Skin of body (tissue), 1 donor: ENCODE measurements at regions not wholly inside any gene's neighbourhood (a gene's known extent, or its start where the extent isn't known, plus 50 kb on each side); places are given as distances from the start of the nearest gene placed in this dataset.

Experiments
- DNase-seq: peaks from one replicate; lab custom pipeline; 2025; lab: John Stamatoyannopoulos, UW

DNA sequence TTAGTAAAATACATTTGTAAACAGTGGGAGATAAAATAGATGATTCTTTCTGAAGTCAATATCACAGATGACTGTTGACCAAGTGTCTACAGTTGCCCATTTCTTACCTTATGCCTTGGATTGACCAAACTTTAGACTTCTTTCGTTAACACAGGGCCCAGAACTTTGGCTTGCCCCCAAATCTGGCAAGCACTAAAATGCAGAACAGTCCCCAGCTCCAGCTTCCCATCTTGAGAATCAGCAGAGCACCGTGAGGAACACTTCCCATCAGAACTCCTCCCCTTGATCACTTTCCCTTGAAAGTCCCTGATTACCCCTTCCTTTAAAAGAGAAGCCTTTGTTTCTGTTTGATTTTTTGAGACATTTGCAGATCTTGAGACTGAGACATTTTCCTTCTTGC, 1039.9 kb downstream of the TLE1 start:
- DNase-seq = no peak

DNA sequence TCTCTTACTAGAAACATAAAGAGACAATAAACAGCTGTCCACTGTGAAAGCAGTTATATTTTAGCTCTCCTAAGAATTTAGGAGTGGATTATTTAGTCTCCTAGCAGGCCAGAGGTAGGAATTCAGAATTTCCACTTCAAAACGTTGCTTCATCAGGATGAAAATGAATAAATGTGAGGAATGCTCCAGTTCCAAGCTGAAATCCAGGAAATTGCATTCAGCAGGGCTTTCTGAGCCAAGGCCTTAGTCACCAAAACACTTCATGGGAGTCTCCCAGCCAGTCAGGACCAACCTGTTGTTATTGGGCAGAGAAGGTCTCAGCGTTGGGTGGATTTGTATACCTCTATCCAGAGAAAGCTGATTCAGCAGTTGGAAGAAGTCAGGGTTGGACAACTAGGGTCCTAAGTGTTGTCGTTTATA, 1040.3 kb downstream of the TLE1 start:
- DNase-seq = no peak

DNA sequence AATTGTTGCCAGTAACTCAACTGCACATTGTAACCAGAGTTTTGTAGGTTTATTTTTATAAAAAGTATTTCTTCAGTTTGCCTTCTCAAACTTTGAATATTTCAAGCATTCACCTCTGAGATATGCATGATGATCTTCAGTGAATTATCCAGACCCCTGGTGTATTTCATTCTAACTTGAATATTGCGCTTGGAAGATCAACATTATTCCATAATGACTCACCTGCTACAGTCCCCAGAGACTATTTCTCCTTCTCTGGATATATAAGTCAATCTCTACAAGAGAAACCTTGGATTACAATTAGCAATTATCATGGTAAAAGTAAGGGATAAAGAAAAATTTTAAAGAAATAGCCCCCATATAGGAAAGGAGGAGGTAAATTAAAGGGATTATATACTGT, 1041.0 kb downstream of the TLE1 start:
- no peak for DNase-seq

DNA sequence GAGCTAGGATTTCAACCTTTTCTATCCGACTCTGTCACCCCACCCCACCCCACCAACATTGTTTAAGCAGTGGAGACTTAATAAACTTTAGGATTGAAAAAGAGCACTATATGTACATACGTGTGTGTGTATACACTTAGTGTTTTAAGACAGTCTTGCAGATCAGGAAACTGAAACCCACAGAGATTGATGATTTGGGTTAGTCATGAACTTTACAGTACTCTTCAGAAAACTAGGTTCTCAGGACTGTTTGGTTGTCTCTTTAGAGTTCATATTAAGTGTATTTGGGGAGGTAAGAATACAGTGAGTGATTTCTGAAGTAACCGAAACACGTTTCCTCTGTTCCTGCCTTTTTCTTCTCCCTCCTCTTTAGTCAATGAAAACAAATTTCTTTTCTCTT, 1043.1 kb downstream of the TLE1 start:
- DNase-seq = no peak

DNA sequence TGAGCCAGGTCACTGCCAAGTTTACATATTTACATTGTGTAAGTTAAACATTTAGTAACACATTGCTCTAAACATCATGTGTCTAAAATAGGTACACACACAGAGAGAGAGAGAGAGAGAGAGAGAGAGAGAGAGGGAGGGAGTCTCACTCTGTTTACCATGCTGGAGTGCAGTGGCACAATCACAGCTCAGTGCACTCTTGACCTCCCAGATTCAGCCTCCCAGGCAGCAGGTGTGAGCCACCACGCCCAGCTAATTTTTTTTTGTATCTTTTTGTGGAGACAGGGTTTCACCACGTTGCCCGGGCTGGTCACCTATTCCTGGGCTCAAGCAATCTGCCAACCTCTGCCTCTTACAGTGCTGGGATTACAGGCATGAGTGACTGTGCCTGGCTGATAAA, 1045.3 kb downstream of the TLE1 start:
- no peak for DNase-seq

DNA sequence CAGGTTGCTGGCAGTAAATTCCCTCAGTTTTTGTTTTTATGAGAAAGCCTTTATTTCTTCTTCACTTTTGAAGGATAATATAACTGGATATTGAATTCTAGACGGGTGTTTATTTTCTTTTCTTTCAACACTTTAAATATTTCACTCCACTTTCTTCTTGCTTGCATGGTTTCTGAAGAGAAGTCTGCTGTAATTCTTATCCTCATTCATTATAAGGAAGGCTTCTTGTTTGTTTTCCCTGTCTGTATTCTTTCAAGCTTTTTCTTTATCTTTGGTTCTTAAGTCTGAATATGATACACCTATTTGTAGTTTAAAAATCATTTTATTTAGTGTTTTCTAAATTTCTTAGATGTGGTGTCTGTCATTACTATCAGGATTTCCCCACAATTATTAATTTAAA, 1054.3 kb downstream of the TLE1 start:
- no peak for DNase-seq

DNA sequence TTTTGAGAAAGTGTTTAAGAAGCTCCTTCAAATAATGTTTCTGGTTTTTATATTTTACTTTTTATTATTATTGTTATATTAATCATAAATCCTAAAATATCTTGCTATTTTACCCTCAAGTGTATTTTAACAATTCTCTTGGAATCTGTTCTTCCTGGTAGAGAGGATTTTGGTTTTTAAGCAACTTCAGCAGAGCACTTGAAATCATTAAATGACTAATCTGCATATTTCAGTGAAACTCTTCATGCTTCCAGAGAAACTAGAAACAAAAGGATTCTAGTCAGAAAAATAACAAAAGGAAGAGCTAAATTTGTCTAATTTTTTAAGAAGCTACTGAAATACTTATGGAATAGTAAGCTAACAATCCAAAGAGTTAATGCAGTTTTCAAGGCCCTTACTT, 1057.3 kb downstream of the TLE1 start:
- no peak for DNase-seq

DNA sequence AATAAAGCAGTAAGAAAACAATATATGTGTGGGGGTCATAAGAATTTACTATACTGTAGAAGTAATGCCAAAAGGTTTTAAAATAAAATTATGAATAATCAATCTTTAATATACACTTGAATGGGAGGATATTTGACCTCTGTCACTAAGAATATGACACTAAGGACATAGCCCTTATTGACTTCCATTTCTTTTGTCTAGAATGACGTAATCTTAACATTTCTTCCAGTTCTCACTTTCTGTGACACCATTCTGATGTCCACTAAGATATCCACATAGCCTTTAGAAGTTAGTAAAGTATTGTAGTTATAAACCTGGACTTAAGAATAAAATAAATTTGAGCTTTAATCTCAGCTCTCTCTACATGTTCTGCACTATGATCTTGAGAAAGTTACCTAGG, 1050.7 kb downstream of the TLE4 start:
- DNase-seq = no peak

DNA sequence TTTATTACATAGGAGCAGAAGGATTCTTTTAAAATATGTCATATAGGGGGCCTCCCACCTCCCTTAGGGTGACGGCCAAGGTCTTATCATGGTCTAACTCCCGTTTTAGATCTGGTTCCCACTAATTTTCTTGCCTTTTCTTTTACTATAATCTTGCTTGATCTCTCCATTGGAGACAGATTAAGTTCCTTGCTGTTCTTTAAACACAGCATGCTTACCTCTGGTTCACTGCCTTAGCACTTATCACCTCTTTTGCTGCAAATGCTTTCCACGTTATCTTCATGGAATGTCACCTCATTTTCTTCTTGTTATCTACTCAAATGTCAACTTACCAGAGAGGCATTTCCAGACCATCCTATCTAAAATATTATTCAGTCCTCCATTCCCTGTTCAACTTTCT, 1047.6 kb downstream of the TLE4 start:
- DNase-seq = no peak

DNA sequence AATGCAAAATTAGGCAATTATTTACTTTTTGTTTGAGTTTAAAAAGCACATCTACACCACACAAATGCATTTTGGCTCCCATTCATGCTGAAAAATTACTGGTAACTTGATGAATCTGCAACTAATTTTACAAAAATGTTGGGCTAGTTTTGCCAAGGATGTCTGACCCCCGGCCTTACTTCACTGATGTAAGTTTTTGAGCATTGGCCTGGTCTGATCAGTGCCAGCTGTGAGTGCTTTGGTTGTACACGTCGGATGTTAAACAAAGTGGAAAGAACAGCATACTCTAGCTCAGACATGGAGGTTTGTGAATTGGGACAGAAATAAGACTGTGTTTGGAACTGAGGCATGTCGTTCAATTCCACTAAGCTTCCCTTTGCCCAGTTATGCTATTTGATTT, 1044.2 kb downstream of the TLE4 start:
- peak; percentile 41 for DNase-seq

DNA sequence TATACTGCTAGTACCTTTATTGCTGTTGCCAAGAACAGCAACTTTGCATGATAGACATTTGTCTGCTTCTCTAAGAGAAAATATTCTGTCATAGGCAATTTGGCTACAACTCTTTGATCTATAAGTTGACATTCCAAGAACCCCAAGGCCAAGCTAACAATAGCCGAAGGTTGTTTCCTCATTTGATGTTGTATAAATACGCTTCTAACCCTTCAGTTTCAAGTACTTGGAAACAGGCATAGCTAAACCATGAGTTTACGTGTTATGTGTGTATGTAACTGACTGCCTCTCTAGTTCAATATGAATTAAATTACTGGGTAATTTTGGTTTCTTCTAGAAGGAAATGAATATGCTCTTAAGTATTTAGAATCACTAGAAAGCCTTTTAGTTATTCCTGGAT, 1034.0 kb downstream of the TLE4 start:
- no peak for DNase-seq

DNA sequence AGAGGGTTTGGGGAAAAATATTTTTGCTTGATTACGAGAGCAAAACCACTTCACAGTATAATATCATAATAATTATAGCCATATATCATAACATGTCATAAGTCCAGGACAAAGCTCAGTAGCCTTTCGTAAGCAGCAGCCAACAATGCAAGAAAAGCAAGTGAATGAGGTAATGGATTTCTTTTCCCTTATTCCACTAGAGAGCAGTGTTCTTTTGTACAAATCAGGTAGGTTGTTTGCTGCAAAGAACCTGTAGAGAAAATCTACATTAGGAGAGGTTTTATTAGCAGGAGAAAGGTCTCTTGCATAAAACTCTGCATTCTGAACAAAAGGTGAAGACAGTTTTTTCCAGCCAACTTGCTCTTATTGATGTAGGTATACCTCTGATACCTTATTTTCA, 1033.4 kb downstream of the TLE4 start:
- DNase-seq = peak; percentile 12

DNA sequence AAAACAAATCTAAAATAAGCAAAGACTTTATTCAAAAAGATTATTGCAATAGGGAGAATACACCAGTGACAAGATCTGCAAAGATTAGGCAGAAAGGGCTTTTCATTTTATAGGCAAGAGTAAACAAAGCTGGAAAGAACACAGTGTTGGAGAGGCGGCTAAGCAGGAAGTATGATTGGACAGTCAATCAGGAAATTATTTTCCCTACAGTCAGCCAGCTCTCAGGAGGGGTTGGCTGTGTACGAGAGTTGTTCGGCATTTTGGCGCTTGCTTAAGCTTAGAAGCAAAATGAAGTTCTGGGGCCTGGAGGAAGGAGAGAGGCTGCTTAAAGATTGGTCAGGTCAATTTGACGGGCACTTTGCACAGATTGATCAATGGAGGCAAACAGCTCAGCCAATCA, 1030.5 kb downstream of the TLE4 start:
- no peak for DNase-seq

DNA sequence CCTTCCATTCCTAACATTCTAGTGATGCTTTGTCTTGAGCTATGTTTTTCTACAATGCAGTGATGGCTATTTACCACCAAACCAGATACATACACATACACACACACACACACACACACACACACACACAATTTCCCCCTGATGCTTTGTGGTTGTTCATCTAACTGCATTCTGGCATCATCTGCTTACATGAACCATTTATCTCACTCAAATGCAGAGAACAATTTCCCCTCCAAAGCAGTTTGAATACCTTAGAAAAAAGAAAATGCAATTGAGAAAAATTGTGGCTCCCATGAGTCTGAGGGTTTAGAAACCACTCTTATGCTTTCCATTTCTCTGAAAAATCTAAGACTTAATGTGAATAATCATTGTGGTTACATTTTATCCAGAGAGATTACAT, 1024.8 kb downstream of the TLE4 start:
- DNase-seq = no peak

DNA sequence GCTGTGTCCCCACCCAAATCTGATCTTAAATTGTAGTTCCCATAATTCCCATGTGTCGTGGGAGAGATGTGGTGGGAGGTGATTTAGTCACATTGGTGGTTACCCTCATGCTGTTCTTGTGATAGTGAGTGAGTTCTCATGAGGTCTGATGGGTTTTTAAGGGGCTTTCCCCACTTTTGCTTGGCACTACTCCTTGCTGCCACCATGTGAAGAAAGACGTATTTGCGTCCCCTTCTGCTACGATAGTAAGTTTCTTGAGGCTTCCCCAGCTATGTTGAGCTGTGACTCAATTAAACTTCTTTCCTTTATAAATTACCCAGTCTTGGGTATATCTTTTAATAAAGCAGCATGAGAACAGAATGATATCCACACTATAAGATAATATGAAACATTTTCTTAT, 1023.4 kb downstream of the TLE4 start:
- DNase-seq = no peak

DNA sequence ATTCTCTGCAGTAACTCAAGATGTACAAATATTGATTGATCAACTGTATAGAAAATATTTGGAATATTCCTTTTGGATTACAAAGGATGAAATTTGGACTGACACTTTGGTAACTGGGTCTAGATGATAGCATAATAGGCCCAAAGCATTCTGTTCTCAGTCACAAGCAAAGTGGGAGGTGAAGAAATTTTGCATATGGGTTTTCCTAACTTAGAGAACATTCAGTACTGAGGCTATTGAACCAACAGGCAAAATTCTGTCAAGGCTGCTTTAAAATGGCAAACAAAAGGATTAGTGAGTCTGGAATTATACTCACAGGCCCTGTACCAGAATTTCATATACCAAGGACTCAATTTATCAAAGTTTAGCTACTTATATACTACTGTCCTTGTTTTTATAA, 1020.6 kb downstream of the TLE4 start:
- DNase-seq = no peak

DNA sequence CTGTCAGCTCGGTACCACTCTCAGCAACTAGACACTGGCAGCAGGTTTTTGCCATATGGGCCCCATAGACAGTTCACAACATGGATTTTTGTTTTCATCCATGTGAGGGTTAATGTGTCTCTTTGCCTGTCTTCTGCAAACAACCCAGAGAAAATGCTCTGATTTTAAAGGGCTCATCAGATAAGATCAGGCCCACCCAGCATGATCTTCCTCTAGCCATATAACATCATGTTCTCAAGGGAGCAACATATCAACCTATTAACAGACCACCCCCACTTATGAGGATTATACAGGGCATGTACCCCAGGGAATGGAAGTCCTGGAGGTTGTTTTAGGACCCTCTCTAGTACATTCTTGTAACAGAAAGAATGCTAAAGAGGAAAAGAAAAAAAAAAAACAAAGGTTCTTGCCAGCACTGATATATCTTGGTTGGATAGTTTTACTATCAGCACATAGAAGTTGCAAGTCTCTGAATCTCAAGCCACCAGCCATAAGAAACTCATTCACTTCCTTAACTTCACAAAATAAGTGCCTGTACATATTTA, 1015.1 kb downstream of the TLE4 start:
- no peak for DNase-seq

DNA sequence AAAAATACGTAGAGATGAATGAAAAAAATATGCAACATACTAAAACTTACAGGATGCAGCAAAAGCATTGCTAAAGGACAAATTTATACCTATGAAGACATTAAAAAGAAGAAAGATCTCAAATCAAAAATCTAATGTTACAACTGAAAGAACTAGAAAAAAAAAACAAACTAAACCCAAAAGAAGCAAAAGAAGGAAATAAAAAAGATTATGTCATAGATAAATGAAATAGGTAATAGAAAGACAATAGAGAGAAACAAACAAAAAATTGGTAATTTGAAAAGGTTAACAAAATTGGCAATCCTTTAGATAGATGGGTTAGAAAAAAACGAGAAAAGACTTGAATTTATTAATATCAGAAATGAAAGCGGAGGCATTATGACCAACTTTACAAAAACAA, 1000.2 kb downstream of the TLE4 start:
- DNase-seq = no peak

DNA sequence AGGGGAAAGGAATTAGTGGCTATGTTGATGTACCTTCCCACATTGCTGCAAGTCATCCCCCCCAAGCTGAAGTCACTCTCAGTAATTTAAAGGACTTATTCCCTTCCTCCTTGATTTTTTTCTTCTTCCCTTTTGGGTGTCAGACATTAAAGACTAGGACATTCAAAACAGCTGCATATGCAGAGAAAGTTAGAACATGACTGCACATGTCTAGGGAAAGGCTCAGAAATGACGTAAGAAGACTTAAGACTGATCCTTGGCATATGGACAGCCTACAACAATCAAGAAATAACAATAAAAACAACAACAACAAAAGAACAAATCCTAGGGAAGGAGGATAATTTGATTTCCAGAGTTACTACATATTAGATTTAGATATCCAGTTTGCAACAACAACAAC, 997.5 kb downstream of the TLE4 start:
- no peak for DNase-seq

DNA sequence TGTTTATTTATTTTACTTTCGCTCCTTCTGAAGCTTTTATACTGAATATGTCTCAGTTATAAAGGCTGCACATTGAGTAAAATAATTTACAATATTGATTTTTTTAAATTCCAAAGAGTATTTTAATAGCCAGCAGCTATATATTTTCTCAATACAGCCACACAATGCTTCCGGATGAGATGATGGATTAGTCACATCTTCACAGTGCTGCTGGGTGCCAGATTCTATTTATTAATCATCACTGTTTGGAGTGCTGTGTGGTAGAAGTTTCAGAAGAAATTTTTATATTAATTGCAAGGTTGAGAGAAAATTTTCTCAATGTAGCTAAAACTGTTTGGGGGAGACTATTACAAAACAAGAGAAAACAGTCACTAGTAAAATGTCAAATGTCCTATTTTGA, 989.8 kb downstream of the TLE4 start:
- no peak for DNase-seq

DNA sequence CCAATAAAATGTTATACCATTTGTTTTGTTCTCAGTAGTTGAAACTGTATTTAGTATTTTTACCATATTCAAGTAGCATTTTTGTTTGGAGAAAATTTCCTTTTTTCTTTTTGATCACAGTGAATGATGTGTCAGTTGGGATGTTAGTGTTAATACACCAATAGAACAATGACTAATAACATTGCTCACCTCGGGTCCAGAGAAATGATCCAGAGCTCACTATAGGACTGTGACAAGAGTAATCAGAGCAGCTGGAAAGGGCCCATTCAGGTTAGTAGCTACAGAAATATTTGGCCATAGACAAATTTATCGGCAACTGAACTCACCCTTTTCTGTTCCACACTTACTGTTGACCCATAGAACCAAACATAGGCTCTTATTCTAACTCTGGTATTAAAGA, 989.2 kb downstream of the TLE4 start:
- DNase-seq = no peak

DNA sequence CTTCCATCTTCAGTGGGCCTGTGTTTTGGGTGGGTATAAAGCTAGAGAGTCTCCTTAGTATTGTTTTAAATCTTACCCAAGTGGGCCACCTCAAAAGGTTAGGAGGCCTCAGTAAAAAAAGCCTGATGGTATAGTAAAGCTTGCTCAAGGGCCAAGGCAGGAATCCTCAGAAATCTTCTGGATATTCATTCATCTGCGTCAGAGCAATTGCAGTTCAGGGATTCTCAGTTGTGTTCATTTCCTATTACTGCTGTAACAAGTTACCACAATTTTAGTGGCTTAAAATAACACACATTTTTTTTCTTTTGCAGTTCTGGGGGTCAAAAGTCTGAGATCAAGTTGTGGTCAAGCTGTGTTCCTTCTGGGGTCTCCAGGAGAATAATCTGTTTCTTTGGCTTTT, 985.5 kb downstream of the TLE4 start:
- no peak for DNase-seq

DNA sequence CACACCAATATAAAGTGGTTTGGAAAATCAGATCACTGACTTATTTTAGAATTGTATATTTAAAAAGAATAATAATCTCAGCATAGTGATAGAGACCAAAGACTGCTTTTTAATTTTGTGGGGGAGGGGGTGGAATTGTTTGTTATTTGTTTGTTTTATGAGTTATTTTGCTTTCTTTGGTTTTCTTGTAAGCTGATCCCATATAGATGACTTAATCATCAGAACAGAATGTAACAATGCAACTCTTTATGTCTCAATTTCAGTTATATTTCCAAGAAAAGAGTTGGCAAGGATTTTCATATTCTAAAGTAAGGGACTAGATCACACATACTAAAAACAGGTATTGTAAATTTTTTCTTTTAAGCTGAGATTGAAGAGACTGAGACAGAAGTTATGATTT, 984.9 kb downstream of the TLE4 start:
- no peak for DNase-seq

DNA sequence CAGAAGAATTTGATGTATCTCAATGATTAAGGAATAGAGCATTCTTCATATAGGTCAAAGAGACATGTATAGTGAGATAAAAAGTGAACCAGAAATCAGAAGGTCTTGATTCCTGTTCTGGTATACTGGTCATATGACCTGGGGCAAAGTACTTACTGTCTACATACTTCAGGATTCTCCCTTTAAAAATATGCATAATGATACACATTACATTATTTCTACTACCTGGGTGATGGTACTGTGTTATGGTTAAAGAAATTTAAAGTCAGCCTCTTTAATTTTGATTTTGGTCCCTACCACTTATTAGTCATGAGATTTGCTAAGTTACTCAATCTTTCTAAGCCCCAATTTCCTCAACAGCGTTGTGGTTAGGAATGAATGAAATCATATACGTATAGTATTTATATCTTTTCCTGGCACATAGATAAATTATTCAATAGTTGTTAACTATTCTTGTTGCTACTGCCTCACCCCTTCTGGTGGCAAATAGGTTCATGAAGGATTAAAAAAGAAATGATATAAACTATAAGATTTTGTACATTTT, 984.1 kb downstream of the TLE4 start:
- no peak for DNase-seq
